Head of caudate nucleus (tissue), 42 donors: ENCODE measurements at regions not wholly inside any gene's neighbourhood (a gene's known extent, or its start where the extent isn't known, plus 50 kb on each side); places are given as distances from the start of the nearest gene placed in this dataset.
"Not testable (repeated sequence)": the region's sequence is repeated elsewhere in the genome, so short reads cannot be mapped to it uniquely, and the experiment has no call there.

Experiments used
- DNase-seq, 42 donors: peaks; one replicate each; pipeline versions ENCODE4 v3.0.0 to v3.0.0-alpha.2; 2020 to 2021; ENCODE audit warnings: mixed read lengths in 7 of 42
- intact Hi-C: fragments of 100-400 bp; cut with DNase I; formaldehyde crosslinking; loops from one replicate; pipeline ENCODE4 v1.15.0; 2022

- intact Hi-C loops: no loop called here
- DNase-seq: no peak
Measured at GRCh38 chr12:89234324-89235114, 117.8 kb downstream of the DUSP6 start.

GRCh38 chr12:89231686-89232085, 120.6 kb downstream of the DUSP6 start:
- intact Hi-C loops: no loop called here
- no peak for DNase-seq

GRCh38 chr12:89230376-89231315, 121.7 kb downstream of the DUSP6 start:
- intact Hi-C loops: no loop called here
- no peak for DNase-seq

GRCh38 chr12:89228491-89228890, 123.8 kb downstream of the DUSP6 start:
- intact Hi-C loops: no loop called here
- DNase-seq: no peak

GRCh38 chr12:89227774-89228173, 124.5 kb downstream of the DUSP6 start:
- no peak for DNase-seq
- intact Hi-C loops: no loop called here

- intact Hi-C loops: no loop called here
- no peak for DNase-seq
Measured at GRCh38 chr12:89225808-89226411, 126.4 kb downstream of the DUSP6 start.

- intact Hi-C loops: no loop called here
- no peak for DNase-seq
Measured at GRCh38 chr12:89225401-89225800, 126.9 kb downstream of the DUSP6 start.

GRCh38 chr12:89222580-89222979, 129.7 kb downstream of the DUSP6 start:
- DNase-seq, intact Hi-C loops: not testable (repeated sequence)

- DNase-seq: no peak
- intact Hi-C loops: no loop called here
Measured at GRCh38 chr12:89217472-89217871, 134.8 kb downstream of the DUSP6 start.

GRCh38 chr12:89216211-89216952, 135.9 kb downstream of the DUSP6 start:
- DNase-seq: no peak
- intact Hi-C loops: no loop called here

GRCh38 chr12:89215196-89215595, 137.1 kb downstream of the DUSP6 start:
- no peak for DNase-seq
- intact Hi-C loops: no loop called here

- DNase-seq: no peak
- intact Hi-C loops: no loop called here
Measured at GRCh38 chr12:89213747-89214146, 138.6 kb downstream of the DUSP6 start.

- DNase-seq: no peak
- intact Hi-C loops: no loop called here
Measured at GRCh38 chr12:89213139-89213538, 139.2 kb downstream of the DUSP6 start.

- intact Hi-C loops: no loop called here
- DNase-seq: no peak
Measured at GRCh38 chr12:89212339-89212771, 139.9 kb downstream of the DUSP6 start.

- intact Hi-C loops: no loop called here
- DNase-seq: no peak
Measured at GRCh38 chr12:89211456-89211855, 140.8 kb downstream of the DUSP6 start.

GRCh38 chr12:89210277-89210676, 142.0 kb downstream of the DUSP6 start:
- intact Hi-C loops: no loop called here

GRCh38 chr12:89208661-89209096, 143.6 kb downstream of the DUSP6 start:
- DNase-seq: no peak
- intact Hi-C loops: no loop called here

More at GRCh38 chr12:89210277-89210676, 142.0 kb downstream of the DUSP6 start:
- no peak for DNase-seq

- intact Hi-C loops: no loop called here
- DNase-seq: no peak
Measured at GRCh38 chr12:89206390-89206789, 145.9 kb downstream of the DUSP6 start.

- intact Hi-C loops: no loop called here
- DNase-seq: no peak
Measured at GRCh38 chr12:89205517-89205916, 146.8 kb downstream of the DUSP6 start.
